Activated CD4-positive, alpha-beta T cell treated with anti-CD3 and anti-CD28 coated beads for 36 hours (primary cell): ENCODE measurements at regions not wholly inside any gene's neighbourhood (a gene's known extent, or its start where the extent isn't known, plus 50 kb on each side); places are given as distances from the start of the nearest gene placed in this dataset.
"Not testable (repeated sequence)": the region's sequence is repeated elsewhere in the genome, so short reads cannot be mapped to it uniquely, and the experiment has no call there.

ENCODE experiments used
- ATAC-seq: fragments of 200-7000 bp; cut with Tn5 transposase; one replicate; pipeline ENCODE4 v1.10.0; 2021; ENCODE audit warnings: mild to moderate bottlenecking, moderate library complexity
- CTCF ChIA-PET: fragments of 350-600 bp; sonication (Branson Sonifier 250); formaldehyde crosslinking; loops from one replicate; lab custom pipeline; 2021; ENCODE audit warnings: antibody characterized with exemption; lab: Charles Lee
- POLR2A ChIA-PET: fragments of 350-600 bp; sonication (Branson Sonifier 250); formaldehyde crosslinking; loops from one replicate; lab custom pipeline; 2021; ENCODE audit warnings: antibody characterized with exemption, inconsistent platforms; lab: Charles Lee
- DNase-seq: peaks from one replicate; pipeline ENCODE4 v3.0.0-alpha.2; 2020
- H3K27ac Mint-ChIP-seq: one replicate; pipeline ENCODE4 v1.8.0; 2021; ENCODE audit warnings: mixed read lengths
- H3K27me3 Mint-ChIP-seq: one replicate; pipeline ENCODE4 v1.8.0; 2021; ENCODE audit warnings: mixed read lengths
- H3K36me3 Mint-ChIP-seq: one replicate; pipeline ENCODE4 v1.8.0; 2021; ENCODE audit warnings: low read depth, mixed read lengths
- H3K4me1 Mint-ChIP-seq: one replicate; pipeline ENCODE4 v1.8.0; 2021; ENCODE audit warnings: mixed read lengths
- H3K4me3 Mint-ChIP-seq: one replicate; pipeline ENCODE4 v1.8.0; 2021; ENCODE audit warnings: mild to moderate bottlenecking, moderate library complexity, mixed read lengths
- H3K9me3 Mint-ChIP-seq: one replicate; pipeline ENCODE4 v1.8.0; 2021; ENCODE audit warnings: low read depth, mixed read lengths
- intact Hi-C, 2 experiments: fragments of 100-400 bp; cut with DNase I in 1 of 2; cut with micrococcal nuclease in 1 of 2; formaldehyde crosslinking; loops; one replicate each; pipeline versions ENCODE4 v1.14.2 to v1.15.1; 2022 to 2024; cut with DNase I, micrococcal nuclease

GRCh38 chr6:158907931-158908330 lies 88.8 kb upstream of the EZR start:
- Mint-ChIP-seq H3K9me3 (peaks cover 15% of the 10 kb centered on the region), H3K4me1 (peaks cover 29% of the 10 kb centered on the region), H3K27me3 (no peaks in the 10 kb centered on the region), H3K36me3 (peaks cover 10% of the 10 kb centered on the region), H3K27ac (no peak overlapping the region), H3K4me3 (no peak overlapping the region)
- intact Hi-C loops = no loop called here
- ATAC-seq (no peak), DNase-seq (no peak)
- ChIA-PET POLR2A (no interaction called here), CTCF (interaction anchor here (0.6 to 1.8 kb wide), 3 partner anchors 8 to 87 kb away, joined by 3 to 5 read pairs (median 3); no protein-coding TSS in a partner anchor)

GRCh38 chr6:158906926-158907325 lies 87.8 kb upstream of the EZR start:
- peaks cover 20% of the 10 kb centered on the region for H3K4me1 Mint-ChIP-seq
- intact Hi-C loops = no loop called here
- ChIA-PET POLR2A (no interaction called here), CTCF (interaction anchor here (1.8 kb wide), 1 partner anchor 66 kb away, joined by 5 read pairs; no protein-coding TSS in a partner anchor)
- peaks cover 10% of the 10 kb centered on the region for H3K36me3 Mint-ChIP-seq
- no peak overlapping the region for H3K4me3 Mint-ChIP-seq
- no peak overlapping the region for H3K27ac Mint-ChIP-seq
- ATAC-seq = no peak
- H3K9me3 Mint-ChIP-seq = peaks cover 15% of the 10 kb centered on the region
- no peak for DNase-seq
- H3K27me3 Mint-ChIP-seq = no peaks in the 10 kb centered on the region

GRCh38 chr6:158905277-158905676 lies 86.1 kb upstream of the EZR start:
- no peak for DNase-seq
- ChIA-PET POLR2A (no interaction called here), CTCF (interaction anchor here (0.8 to 1.5 kb wide), 2 partner anchors 66 to 133 kb away, joined by 3 to 6 read pairs; no protein-coding TSS in a partner anchor)
- Mint-ChIP-seq H3K4me1 (peaks cover 3% of the 10 kb centered on the region), H3K36me3 (peaks cover 10% of the 10 kb centered on the region), H3K27ac (no peak overlapping the region), H3K4me3 (no peak overlapping the region), H3K27me3 (no peaks in the 10 kb centered on the region), H3K9me3 (peaks cover 15% of the 10 kb centered on the region)
- intact Hi-C loops = no loop called here
- ATAC-seq = no peak

- H3K27ac Mint-ChIP-seq = no peak overlapping the region
- intact Hi-C loops = no loop called here
- no peak for ATAC-seq
- no peaks in the 10 kb centered on the region for H3K4me1 Mint-ChIP-seq
- H3K36me3 Mint-ChIP-seq = peaks cover 10% of the 10 kb centered on the region
- ChIA-PET CTCF (interaction anchor here (0.6 to 1.1 kb wide), 5 partner anchors 10 to 234 kb away, joined by 3 to 5 read pairs (median 3); no protein-coding TSS in a partner anchor), POLR2A (no interaction called here)
- no peak for DNase-seq
- H3K27me3 Mint-ChIP-seq = no peaks in the 10 kb centered on the region
- no peak overlapping the region for H3K4me3 Mint-ChIP-seq
- peaks cover 15% of the 10 kb centered on the region for H3K9me3 Mint-ChIP-seq
Measured at GRCh38 chr6:158903801-158904200, 84.6 kb upstream of the EZR start.

- DNase-seq (no peak), ATAC-seq (no peak)
- Mint-ChIP-seq H3K27me3 (no peaks in the 10 kb centered on the region), H3K27ac (no peak overlapping the region), H3K4me3 (no peak overlapping the region), H3K9me3 (peaks cover 9% of the 10 kb centered on the region), H3K4me1 (no peaks in the 10 kb centered on the region), H3K36me3 (peaks cover 6% of the 10 kb centered on the region)
- ChIA-PET POLR2A (no interaction called here), CTCF (no interaction called here)
- intact Hi-C loops = no loop called here
Measured at GRCh38 chr6:158900663-158901312, 81.6 kb upstream of the EZR start.

- no peak overlapping the region for H3K4me3 Mint-ChIP-seq
- POLR2A ChIA-PET = no interaction called here
- CTCF ChIA-PET = no interaction called here
- no peaks in the 10 kb centered on the region for H3K4me1 Mint-ChIP-seq
- no peaks in the 10 kb centered on the region for H3K36me3 Mint-ChIP-seq
- ATAC-seq (no peak), DNase-seq (no peak)
- no peaks in the 10 kb centered on the region for H3K9me3 Mint-ChIP-seq
- intact Hi-C loops = no loop called here
- H3K27ac Mint-ChIP-seq = no peak overlapping the region
- no peaks in the 10 kb centered on the region for H3K27me3 Mint-ChIP-seq
Measured at GRCh38 chr6:158897236-158897635, 78.1 kb upstream of the EZR start.

- ATAC-seq = no peak
- ChIA-PET CTCF (interaction anchor here (1.3 kb wide), 1 partner anchor 75 kb away, joined by 3 read pairs; no protein-coding TSS in a partner anchor), POLR2A (no interaction called here)
- no peak for DNase-seq
- Mint-ChIP-seq H3K27me3 (no peaks in the 10 kb centered on the region), H3K36me3 (no peaks in the 10 kb centered on the region), H3K4me1 (no peaks in the 10 kb centered on the region), H3K9me3 (no peaks in the 10 kb centered on the region), H3K4me3 (no peak overlapping the region), H3K27ac (no peak overlapping the region)
- intact Hi-C loops = no loop called here
Measured at GRCh38 chr6:158895661-158896060, 76.5 kb upstream of the EZR start.

- Mint-ChIP-seq H3K27ac (no peak overlapping the region), H3K36me3 (no peaks in the 10 kb centered on the region), H3K27me3 (no peaks in the 10 kb centered on the region), H3K9me3 (no peaks in the 10 kb centered on the region), H3K4me3 (no peak overlapping the region), H3K4me1 (no peaks in the 10 kb centered on the region)
- no peak for DNase-seq
- ChIA-PET CTCF (interaction anchor here (0.8 kb wide), 1 partner anchor 105 kb away, joined by 4 read pairs; the partner anchor contains the start of gene RSPH3), POLR2A (no interaction called here)
- ATAC-seq = no peak
- intact Hi-C loops = no loop called here
Measured at GRCh38 chr6:158894193-158894592, 75.0 kb upstream of the EZR start.

GRCh38 chr6:158892266-158892665 lies 73.1 kb upstream of the EZR start:
- Mint-ChIP-seq H3K4me3 (no peak overlapping the region), H3K27me3 (no peaks in the 10 kb centered on the region), H3K27ac (no peak overlapping the region), H3K36me3 (no peaks in the 10 kb centered on the region), H3K9me3 (no peaks in the 10 kb centered on the region), H3K4me1 (no peaks in the 10 kb centered on the region)
- no peak for ATAC-seq
- intact Hi-C loops = no loop called here
- ChIA-PET CTCF (no interaction called here), POLR2A (no interaction called here)
- no peak for DNase-seq

- H3K27ac Mint-ChIP-seq, H3K27me3 Mint-ChIP-seq, intact Hi-C loops, POLR2A ChIA-PET, H3K4me1 Mint-ChIP-seq, H3K4me3 Mint-ChIP-seq, DNase-seq, ATAC-seq, H3K36me3 Mint-ChIP-seq, H3K9me3 Mint-ChIP-seq: not testable (repeated sequence)
- CTCF ChIA-PET = interaction anchor here (1.1 kb wide), 1 partner anchor 218 kb away, joined by 3 read pairs; no protein-coding TSS in a partner anchor
Measured at GRCh38 chr6:158891560-158891959, 72.4 kb upstream of the EZR start.

- DNase-seq, H3K9me3 Mint-ChIP-seq, H3K27me3 Mint-ChIP-seq, POLR2A ChIA-PET, intact Hi-C loops, H3K4me3 Mint-ChIP-seq, ATAC-seq, H3K4me1 Mint-ChIP-seq, CTCF ChIA-PET, H3K27ac Mint-ChIP-seq, H3K36me3 Mint-ChIP-seq: not testable (repeated sequence)
Measured at GRCh38 chr6:158888171-158888570, 69.0 kb upstream of the EZR start.

GRCh38 chr6:158886346-158886977 lies 67.3 kb upstream of the EZR start:
- H3K9me3 Mint-ChIP-seq, H3K27ac Mint-ChIP-seq, POLR2A ChIA-PET, H3K36me3 Mint-ChIP-seq, intact Hi-C loops, ATAC-seq, DNase-seq, H3K4me1 Mint-ChIP-seq, H3K27me3 Mint-ChIP-seq, H3K4me3 Mint-ChIP-seq: not testable (repeated sequence)
- CTCF ChIA-PET = interaction anchor here (1.1 kb wide), 1 partner anchor 12 kb away, joined by 3 read pairs; no protein-coding TSS in a partner anchor
